ENCODE measurements at regions not wholly inside any gene's neighbourhood (a gene's known extent, or its start where the extent isn't known, plus 50 kb on each side); places are given as distances from the start of the nearest gene placed in this dataset.

- Histone ChIP-seq H3K4me3 (no peak overlapping the region), H3K9ac (ENCODE audit: insufficient read length) (no peak overlapping the region), H3K27ac (no peak overlapping the region), H3K9me3 (ENCODE audit: low read depth, low read length) (no peaks in the 10 kb centered on the region), H3K36me3 (ENCODE audit: insufficient read depth, low read length) (no peaks in the 10 kb centered on the region)
- DNase-seq (ENCODE audit: low read depth, low spot score) = no peak
- TF ChIP-seq POLR2AphosphoS5 (IDR thresholded peaks at IDR 0.05; ENCODE audit: borderline replicate concordance, low read depth, low read length) (no peak), EZH2 (IDR thresholded peaks at IDR 0.05) (no peak), FOXP2 (optimal IDR thresholded peaks at IDR 0.05; ENCODE audit: control extremely low read depth, extremely low read length, insufficient read depth) (no peak)
Measured at GRCh38 chr2:21333684-21334083, 209.9 kb downstream of the TDRD15 start.

GRCh38 chr2:21346984-21347383 lies 223.2 kb downstream of the TDRD15 start:
- Histone ChIP-seq H3K27ac (no peak overlapping the region), H3K9ac (ENCODE audit: insufficient read length) (no peak overlapping the region), H3K36me3 (ENCODE audit: insufficient read depth, low read length) (no peaks in the 10 kb centered on the region), H3K9me3 (ENCODE audit: low read depth, low read length) (no peaks in the 10 kb centered on the region), H3K4me3 (no peak overlapping the region)
- TF ChIP-seq EZH2 (IDR thresholded peaks at IDR 0.05) (no peak), FOXP2 (optimal IDR thresholded peaks at IDR 0.05; ENCODE audit: control extremely low read depth, extremely low read length, insufficient read depth) (no peak), POLR2AphosphoS5 (IDR thresholded peaks at IDR 0.05; ENCODE audit: borderline replicate concordance, low read depth, low read length) (no peak)
- no peak for DNase-seq (ENCODE audit: low read depth, low spot score)

GRCh38 chr2:21353879-21354679 lies 230.3 kb downstream of the TDRD15 start:
- Histone ChIP-seq H3K36me3 (ENCODE audit: insufficient read depth, low read length) (no peaks in the 10 kb centered on the region), H3K9ac (ENCODE audit: insufficient read length) (no peak overlapping the region), H3K4me3 (no peak overlapping the region), H3K9me3 (ENCODE audit: low read depth, low read length) (no peaks in the 10 kb centered on the region), H3K27ac (no peak overlapping the region)
- DNase-seq (ENCODE audit: low read depth, low spot score) = no peak
- no peak for TF ChIP-seq EZH2 (IDR thresholded peaks at IDR 0.05)
- TF ChIP-seq POLR2AphosphoS5 (IDR thresholded peaks at IDR 0.05; ENCODE audit: borderline replicate concordance, low read depth, low read length) = no peak
- no peak for TF ChIP-seq FOXP2 (optimal IDR thresholded peaks at IDR 0.05; ENCODE audit: control extremely low read depth, extremely low read length, insufficient read depth)

GRCh38 chr2:21356086-21356856 lies 232.5 kb downstream of the TDRD15 start:
- DNase-seq (ENCODE audit: low read depth, low spot score) = no peak
- H3K27ac ChIP-seq = no peak overlapping the region
- no peaks in the 10 kb centered on the region for H3K36me3 ChIP-seq (ENCODE audit: insufficient read depth, low read length)
- H3K4me3 ChIP-seq = no peak overlapping the region
- H3K9me3 ChIP-seq (ENCODE audit: low read depth, low read length) = no peaks in the 10 kb centered on the region
- TF ChIP-seq POLR2AphosphoS5 (IDR thresholded peaks at IDR 0.05; ENCODE audit: borderline replicate concordance, low read depth, low read length) (no peak), EZH2 (IDR thresholded peaks at IDR 0.05) (no peak), FOXP2 (optimal IDR thresholded peaks at IDR 0.05; ENCODE audit: control extremely low read depth, extremely low read length, insufficient read depth) (no peak)
- no peak overlapping the region for H3K9ac ChIP-seq (ENCODE audit: insufficient read length)

- Histone ChIP-seq H3K9me3 (ENCODE audit: low read depth, low read length) (no peaks in the 10 kb centered on the region), H3K4me3 (no peak overlapping the region), H3K27ac (no peak overlapping the region), H3K9ac (ENCODE audit: insufficient read length) (no peak overlapping the region), H3K36me3 (ENCODE audit: insufficient read depth, low read length) (no peaks in the 10 kb centered on the region)
- no peak for DNase-seq (ENCODE audit: low read depth, low spot score)
- TF ChIP-seq EZH2 (IDR thresholded peaks at IDR 0.05) (no peak), POLR2AphosphoS5 (IDR thresholded peaks at IDR 0.05; ENCODE audit: borderline replicate concordance, low read depth, low read length) (no peak), FOXP2 (optimal IDR thresholded peaks at IDR 0.05; ENCODE audit: control extremely low read depth, extremely low read length, insufficient read depth) (no peak)
Measured at GRCh38 chr2:21356857-21357255, 233.1 kb downstream of the TDRD15 start.

GRCh38 chr2:21358976-21359375 lies 235.2 kb downstream of the TDRD15 start:
- Histone ChIP-seq H3K36me3 (ENCODE audit: insufficient read depth, low read length) (no peaks in the 10 kb centered on the region), H3K9ac (ENCODE audit: insufficient read length) (no peak overlapping the region), H3K27ac (no peak overlapping the region), H3K9me3 (ENCODE audit: low read depth, low read length) (no peaks in the 10 kb centered on the region), H3K4me3 (no peak overlapping the region)
- no peak for DNase-seq (ENCODE audit: low read depth, low spot score)
- TF ChIP-seq EZH2 (IDR thresholded peaks at IDR 0.05) (no peak), POLR2AphosphoS5 (IDR thresholded peaks at IDR 0.05; ENCODE audit: borderline replicate concordance, low read depth, low read length) (no peak), FOXP2 (optimal IDR thresholded peaks at IDR 0.05; ENCODE audit: control extremely low read depth, extremely low read length, insufficient read depth) (no peak)

GRCh38 chr2:21361384-21361783 lies 237.6 kb downstream of the TDRD15 start:
- H3K9ac ChIP-seq (ENCODE audit: insufficient read length) = no peak overlapping the region
- no peak overlapping the region for H3K27ac ChIP-seq
- no peaks in the 10 kb centered on the region for H3K9me3 ChIP-seq (ENCODE audit: low read depth, low read length)
- no peak for DNase-seq (ENCODE audit: low read depth, low spot score)
- no peak for TF ChIP-seq FOXP2 (optimal IDR thresholded peaks at IDR 0.05; ENCODE audit: control extremely low read depth, extremely low read length, insufficient read depth)
- TF ChIP-seq EZH2 (IDR thresholded peaks at IDR 0.05) = no peak
- no peaks in the 10 kb centered on the region for H3K36me3 ChIP-seq (ENCODE audit: insufficient read depth, low read length)
- H3K4me3 ChIP-seq = no peak overlapping the region

GRCh38 chr2:21361957-21362486 lies 238.3 kb downstream of the TDRD15 start:
- Histone ChIP-seq H3K4me3 (no peak overlapping the region), H3K9me3 (ENCODE audit: low read depth, low read length) (no peaks in the 10 kb centered on the region), H3K36me3 (ENCODE audit: insufficient read depth, low read length) (no peaks in the 10 kb centered on the region), H3K27ac (no peak overlapping the region), H3K9ac (ENCODE audit: insufficient read length) (no peak overlapping the region)
- DNase-seq (ENCODE audit: low read depth, low spot score) = no peak
- TF ChIP-seq FOXP2 (optimal IDR thresholded peaks at IDR 0.05; ENCODE audit: control extremely low read depth, extremely low read length, insufficient read depth) (no peak), EZH2 (IDR thresholded peaks at IDR 0.05) (no peak), POLR2AphosphoS5 (IDR thresholded peaks at IDR 0.05; ENCODE audit: borderline replicate concordance, low read depth, low read length) (no peak)

Data from SK-N-MC (cell line).